ENCODE measurements at regions not wholly inside any gene's neighbourhood (a gene's known extent, or its start where the extent isn't known, plus 50 kb on each side); places are given as distances from the start of the nearest gene placed in this dataset.
A peak's percentile ranks its signal among the peaks of the same experiment; 100 is the strongest.

DNA sequence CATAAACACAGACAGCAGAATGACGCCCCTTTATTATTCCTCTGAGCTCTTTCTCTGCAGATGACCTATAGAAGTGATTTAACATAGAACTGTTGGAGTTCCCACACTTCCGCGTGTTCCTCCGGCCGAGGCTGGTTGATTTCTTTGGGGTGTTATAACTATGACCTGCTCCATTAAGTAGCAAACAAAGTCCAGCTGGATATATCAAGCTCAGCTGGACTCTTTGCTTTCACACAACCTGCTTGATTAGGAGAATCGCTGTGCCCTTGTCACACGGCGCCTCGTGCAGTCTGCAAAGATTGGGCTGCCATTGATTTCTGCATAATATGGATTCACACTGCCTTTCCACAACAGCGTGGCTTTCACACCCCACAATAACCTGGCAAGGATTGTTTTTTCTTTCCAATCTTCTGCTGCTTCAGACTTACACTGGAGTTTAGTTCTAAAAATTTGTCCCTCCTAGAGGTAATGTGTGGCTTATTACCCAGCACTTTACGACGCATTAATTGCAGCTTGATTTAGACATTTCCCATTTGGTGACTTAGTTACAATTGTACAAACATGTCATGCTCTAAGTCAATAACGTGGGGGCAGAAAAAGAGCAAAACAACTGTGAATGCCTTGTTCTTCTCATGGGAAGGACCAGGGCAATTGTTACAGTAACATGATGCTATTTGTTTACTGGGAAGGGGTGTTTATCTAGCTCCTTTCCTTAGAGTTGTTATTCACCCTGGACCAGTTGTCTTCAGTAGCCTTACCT, 485.7 kb downstream of the TXNL1 start:
- Mint-ChIP-seq H3K27ac (ENCODE audit: unreplicated experiment) (no peak overlapping the region), H3K27me3 (ENCODE audit: low read depth) (no peaks in the 10 kb centered on the region), H3K9me3 (ENCODE audit: low read depth) (peaks cover 5% of the 10 kb centered on the region), H3K36me3 (ENCODE audit: low read depth) (peaks cover 3% of the 10 kb centered on the region), H3K4me1 (ENCODE audit: low read depth) (peaks cover 3% of the 10 kb centered on the region), H3K4me3 (ENCODE audit: unreplicated experiment) (no peak overlapping the region)
- DNase-seq (ENCODE audit: low spot score) = no peak
- TF ChIP-seq, protein P1, sequence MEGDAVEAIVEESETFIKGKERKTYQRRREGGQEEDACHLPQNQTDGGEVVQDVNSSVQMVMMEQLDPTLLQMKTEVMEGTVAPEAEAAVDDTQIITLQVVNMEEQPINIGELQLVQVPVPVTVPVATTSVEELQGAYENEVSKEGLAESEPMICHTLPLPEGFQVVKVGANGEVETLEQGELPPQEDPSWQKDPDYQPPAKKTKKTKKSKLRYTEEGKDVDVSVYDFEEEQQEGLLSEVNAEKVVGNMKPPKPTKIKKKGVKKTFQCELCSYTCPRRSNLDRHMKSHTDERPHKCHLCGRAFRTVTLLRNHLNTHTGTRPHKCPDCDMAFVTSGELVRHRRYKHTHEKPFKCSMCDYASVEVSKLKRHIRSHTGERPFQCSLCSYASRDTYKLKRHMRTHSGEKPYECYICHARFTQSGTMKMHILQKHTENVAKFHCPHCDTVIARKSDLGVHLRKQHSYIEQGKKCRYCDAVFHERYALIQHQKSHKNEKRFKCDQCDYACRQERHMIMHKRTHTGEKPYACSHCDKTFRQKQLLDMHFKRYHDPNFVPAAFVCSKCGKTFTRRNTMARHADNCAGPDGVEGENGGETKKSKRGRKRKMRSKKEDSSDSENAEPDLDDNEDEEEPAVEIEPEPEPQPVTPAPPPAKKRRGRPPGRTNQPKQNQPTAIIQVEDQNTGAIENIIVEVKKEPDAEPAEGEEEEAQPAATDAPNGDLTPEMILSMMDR (IDR thresholded peaks at IDR 0.05) = no peak

DNA sequence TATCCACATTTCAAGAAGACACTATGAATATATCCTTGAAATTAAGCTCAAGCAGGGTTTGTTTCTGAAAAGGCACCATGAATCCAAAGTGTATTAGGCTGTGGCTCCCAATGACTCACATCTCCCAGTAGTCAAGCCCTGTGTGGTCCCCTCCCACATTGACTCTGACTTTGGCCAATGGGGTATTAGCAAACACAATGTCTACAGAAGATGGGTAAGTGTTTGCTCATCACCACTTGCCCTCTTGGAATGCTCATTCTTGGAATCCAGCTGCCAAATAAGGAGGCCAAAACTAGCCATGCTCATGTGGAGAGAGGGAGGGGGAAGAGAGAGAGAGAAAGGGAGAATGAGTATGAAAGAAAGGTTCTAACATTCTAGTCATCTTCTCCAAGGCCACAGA, 490.0 kb downstream of the TXNL1 start:
- Mint-ChIP-seq H3K27me3 (ENCODE audit: low read depth) (no peaks in the 10 kb centered on the region), H3K36me3 (ENCODE audit: low read depth) (no peaks in the 10 kb centered on the region), H3K27ac (ENCODE audit: unreplicated experiment) (no peak overlapping the region), H3K4me1 (ENCODE audit: low read depth) (peaks cover 9% of the 10 kb centered on the region), H3K4me3 (ENCODE audit: unreplicated experiment) (no peak overlapping the region), H3K9me3 (ENCODE audit: low read depth) (peaks cover 2% of the 10 kb centered on the region)
- TF ChIP-seq, protein P1 (IDR thresholded peaks at IDR 0.05) = no peak
- DNase-seq (ENCODE audit: low spot score) = no peak

DNA sequence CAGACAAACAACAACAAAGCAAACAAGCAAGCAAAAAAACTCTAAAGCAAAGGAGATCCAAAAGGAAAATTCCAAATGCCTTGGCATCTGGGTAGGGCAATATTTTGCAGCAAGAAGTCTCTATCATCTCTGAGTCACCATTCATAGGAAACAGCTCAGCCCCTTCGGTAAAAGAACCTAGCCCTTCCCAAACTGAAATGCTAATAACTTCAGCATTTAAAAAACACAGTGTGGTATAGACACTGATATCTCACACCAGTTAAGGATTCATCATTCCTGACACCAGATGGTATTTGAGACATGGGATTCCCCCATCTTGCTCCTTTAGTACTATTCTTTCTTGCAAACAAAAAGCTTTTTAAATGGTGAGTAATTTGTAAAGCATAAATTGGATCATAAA, 491.8 kb downstream of the TXNL1 start:
- Mint-ChIP-seq H3K4me3 (ENCODE audit: unreplicated experiment) (no peak overlapping the region), H3K36me3 (ENCODE audit: low read depth) (no peaks in the 10 kb centered on the region), H3K4me1 (ENCODE audit: low read depth) (peaks cover 19% of the 10 kb centered on the region), H3K27me3 (ENCODE audit: low read depth) (no peaks in the 10 kb centered on the region), H3K9me3 (ENCODE audit: low read depth) (peaks cover 2% of the 10 kb centered on the region), H3K27ac (ENCODE audit: unreplicated experiment) (no peak overlapping the region)
- no peak for DNase-seq (ENCODE audit: low spot score)
- TF ChIP-seq, protein P1 (IDR thresholded peaks at IDR 0.05) = no peak

DNA sequence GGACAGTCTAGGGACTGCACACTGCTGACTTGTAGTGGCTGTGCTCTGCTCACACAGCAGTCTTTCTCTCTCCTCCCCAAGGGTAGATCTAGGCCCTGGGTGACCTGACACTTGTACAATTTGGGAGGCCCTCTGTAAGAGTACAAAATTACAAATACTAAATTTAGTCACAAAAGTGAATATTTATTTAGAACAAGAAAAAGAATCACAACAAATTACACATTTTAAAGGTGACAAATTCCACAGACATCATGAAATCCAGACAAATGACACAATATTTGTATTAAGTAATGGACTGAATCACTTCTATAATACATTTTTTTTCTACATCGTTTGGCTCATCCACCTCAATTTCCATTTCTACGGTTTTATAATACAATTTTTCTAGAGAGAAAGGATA, 496.4 kb downstream of the TXNL1 start:
- Mint-ChIP-seq H3K36me3 (ENCODE audit: low read depth) (no peaks in the 10 kb centered on the region), H3K4me1 (ENCODE audit: low read depth) (peaks cover 22% of the 10 kb centered on the region), H3K27me3 (ENCODE audit: low read depth) (no peaks in the 10 kb centered on the region), H3K27ac (ENCODE audit: unreplicated experiment) (peak overlapping the region; percentile 75), H3K4me3 (ENCODE audit: unreplicated experiment) (no peak overlapping the region), H3K9me3 (ENCODE audit: low read depth) (peaks cover 4% of the 10 kb centered on the region)
- TF ChIP-seq, protein P1 (IDR thresholded peaks at IDR 0.05) = no peak
- DNase-seq (ENCODE audit: low spot score) = no peak

DNA sequence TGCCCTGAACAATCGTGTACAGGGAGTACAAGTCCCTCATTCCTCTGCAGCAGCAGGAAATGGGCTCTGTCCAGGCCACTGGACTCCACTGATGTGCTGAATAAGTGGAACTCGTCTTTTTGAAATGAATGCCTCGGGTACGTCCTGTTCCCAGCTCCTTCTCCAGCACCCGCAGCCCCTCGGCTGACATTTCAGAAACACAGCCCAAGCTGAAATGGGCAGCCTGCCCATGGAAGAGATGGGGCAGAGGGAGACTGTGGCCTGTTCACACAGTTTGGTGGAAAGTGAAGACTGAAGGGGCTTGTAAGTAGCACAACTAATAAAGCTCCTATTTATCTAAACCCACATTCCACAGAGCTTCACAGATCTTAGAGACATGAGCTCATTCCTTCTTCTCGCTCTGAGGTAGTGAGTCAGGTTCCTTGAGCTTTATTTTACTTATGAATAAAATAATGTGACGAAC, 498.6 kb downstream of the TXNL1 start:
- no peak for DNase-seq (ENCODE audit: low spot score)
- Mint-ChIP-seq H3K27me3 (ENCODE audit: low read depth) (no peaks in the 10 kb centered on the region), H3K4me1 (ENCODE audit: low read depth) (peaks cover 16% of the 10 kb centered on the region), H3K36me3 (ENCODE audit: low read depth) (no peaks in the 10 kb centered on the region), H3K9me3 (ENCODE audit: low read depth) (peaks cover 4% of the 10 kb centered on the region), H3K4me3 (ENCODE audit: unreplicated experiment) (peak overlapping the region; percentile 33), H3K27ac (ENCODE audit: unreplicated experiment) (no peak overlapping the region)
- TF ChIP-seq, protein P1 (IDR thresholded peaks at IDR 0.05) = no peak
